ENCODE measurements at regions not wholly inside any gene's neighbourhood (a gene's known extent, or its start where the extent isn't known, plus 50 kb on each side); places are given as distances from the start of the nearest gene placed in this dataset.
A peak's percentile ranks its signal among the peaks of the same experiment; 100 is the strongest.
"Not testable (repeated sequence)": the region's sequence is repeated elsewhere in the genome, so short reads cannot be mapped to it uniquely, and the experiment has no call there.

DNA sequence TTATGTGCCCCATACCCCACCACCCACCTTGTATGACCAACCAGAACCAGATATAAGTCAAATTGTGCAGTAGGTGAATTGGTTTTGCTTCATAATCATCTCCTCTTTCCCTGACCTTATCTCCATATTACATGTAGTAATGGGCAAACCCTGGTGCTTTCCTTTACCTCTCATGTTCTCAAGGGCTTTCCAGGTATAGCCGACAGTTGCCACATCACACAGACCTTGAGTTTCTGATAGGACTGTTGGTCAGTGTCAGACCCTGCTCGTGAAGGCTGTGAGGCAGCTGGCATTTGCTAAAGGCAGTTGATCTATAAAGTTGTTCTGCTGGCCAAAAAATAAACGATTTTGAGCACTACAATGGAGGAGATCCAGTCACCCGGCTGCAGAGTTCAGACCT lies 145.9 kb downstream of the ALX1 start:
- no peak for ATAC-seq

DNA sequence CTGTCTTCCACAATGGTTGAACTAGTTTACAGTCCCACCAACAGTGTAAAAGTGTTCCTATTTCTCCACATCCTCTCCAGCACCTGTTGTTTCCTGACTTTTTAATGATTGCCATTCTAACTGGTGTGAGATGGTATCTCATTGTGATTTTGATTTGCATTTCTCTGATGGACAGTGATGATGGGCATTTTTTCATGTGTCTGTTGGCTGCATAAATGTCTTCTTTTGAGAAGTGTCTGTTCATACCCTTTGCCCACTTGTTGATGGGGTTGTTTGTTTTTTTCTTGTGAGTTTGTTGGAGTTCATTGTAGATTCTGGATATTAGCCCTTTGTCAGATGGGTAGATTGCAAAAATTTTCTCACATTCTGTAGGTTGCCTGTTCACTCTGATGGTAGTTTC lies 153.1 kb downstream of the ALX1 start:
- not testable (repeated sequence) for ATAC-seq

DNA sequence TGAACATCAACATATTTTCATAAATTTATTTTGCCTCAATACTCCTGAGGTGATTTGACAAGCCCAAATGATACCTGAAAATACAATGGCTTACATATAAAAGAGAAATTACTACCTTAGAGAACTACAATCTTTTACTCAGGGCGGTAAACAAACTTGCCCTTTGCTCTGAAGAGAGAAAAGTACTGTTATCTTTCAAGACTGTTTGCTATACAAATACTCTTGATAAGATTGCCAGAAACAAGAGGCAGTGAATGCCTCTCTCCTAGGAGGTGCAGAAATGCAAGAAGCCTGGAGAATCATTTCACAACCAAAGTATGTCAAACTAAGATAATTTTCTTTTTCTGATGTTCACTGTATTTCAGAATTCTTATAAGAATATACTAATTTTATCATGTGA lies 160.3 kb downstream of the ALX1 start:
- ATAC-seq = no peak

DNA sequence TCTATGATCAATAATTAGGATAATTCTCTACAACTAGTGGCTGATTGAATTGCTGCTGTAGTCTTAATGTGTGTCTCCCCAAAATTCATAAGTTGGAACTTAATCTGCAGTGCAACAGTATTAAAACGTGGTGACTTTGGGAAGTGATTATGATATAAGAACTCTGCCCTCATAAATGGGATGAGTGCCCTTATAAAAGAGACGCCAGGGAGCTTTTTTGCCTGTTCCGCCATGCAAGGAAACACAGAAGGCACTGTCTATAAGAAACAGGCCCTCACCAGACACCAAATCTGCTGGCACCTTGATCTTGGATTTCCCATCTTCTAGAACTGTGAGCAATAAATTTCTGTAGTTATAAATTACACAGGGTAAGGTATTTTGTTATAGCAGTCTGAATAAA lies 161.0 kb downstream of the ALX1 start:
- no peak for ATAC-seq

DNA sequence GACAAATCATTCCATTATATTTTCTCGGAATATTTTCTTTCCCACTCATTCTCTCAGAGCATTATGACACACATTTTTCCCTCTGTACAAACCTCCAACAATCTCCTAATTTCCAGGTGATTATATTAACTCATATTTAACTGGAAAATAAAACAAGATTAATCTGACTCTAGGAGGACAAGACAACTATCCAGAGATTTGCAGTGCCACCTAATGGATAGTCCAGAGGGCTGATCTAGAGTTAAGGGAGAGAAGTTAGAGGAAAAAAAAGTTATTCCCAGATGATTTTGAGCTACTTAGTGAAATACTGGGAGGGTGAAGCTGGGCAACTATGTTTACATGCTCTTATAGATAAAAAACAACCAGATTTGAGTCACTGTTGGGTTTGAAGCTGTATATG lies 161.7 kb downstream of the ALX1 start:
- no peak for ATAC-seq

DNA sequence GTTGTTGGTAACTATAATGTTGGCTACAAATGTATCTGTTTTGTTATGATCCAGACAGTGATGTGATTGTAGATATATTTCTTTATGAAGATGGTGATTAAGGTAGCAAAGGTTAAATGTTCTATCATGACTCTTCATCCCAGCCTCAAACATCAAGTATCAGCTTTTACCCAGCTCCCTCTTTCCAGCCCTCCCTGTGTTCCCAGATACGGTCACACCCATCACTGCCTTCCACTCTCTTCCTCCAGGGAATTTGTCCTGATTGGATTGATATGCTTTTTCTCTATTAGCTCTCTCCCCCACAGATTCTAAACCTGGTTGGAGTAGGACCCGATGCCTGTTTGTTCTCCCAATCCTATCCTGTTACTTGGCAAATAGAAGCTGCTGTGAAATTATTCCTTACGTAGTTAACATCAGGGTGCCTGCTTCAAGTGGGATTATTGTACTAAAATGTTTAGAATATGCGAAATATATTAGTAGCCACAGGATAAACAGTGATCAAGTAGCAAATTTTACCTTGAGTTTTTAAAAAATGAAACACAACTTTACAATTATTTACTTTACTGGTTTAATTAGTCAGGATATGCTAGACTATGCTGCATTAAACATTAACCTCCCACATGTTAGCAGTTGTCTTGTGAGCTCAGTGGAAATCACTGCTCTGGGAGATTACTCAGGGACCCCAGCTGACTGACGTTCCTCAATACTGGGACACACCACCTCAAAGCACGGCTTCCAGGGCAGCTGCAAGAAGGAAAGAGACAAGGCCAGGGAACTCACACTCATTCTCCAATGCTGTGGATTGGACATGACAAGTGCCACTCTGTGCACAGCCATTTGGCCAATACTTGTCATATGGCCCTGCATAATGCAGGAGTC lies 165.3 kb downstream of the ALX1 start:
- no peak for ATAC-seq

DNA sequence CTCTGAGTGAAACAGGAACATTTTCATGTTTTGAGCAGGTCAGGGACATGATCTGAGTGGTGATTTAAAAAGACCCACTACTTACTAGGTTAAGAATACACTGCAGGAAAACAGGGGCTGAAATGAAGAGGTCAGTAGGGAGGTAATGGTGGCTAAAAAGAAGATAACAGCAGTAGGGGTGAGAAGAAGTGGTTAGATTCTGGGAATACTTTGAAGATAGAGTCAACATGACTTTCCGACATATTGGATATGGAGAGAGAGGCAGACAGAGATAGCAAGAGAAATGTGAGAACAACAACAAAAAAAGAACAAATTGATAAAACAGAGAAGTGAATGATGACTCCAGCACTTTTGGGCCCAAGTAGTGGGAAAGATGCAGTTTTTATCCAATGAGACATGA lies 168.0 kb downstream of the ALX1 start:
- no peak for ATAC-seq

DNA sequence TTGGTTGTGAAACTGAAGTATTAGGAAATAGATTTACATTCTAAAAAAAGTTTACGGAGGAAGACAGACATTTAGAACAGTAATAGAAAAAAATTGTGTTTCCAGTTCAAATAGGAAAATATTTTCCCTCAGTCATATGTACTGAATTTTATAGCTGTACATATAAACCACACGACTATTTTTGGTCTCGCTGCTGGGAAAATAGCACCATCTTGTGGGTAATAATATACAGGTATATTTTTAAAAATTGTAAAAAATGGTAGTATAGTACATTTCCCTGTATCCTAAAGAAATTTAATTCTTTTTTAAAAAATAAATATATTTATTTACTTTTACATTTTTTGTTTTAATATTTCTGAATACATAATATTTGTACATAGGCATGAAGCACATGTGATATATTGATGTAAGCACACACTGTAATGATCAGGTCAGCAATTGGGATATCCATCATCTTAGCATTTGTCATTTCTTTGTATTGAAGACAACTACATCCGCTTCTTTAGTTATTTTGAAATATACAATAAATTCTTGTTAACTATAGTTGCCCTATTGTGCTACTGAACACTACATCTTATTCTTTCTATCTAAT lies 168.6 kb downstream of the ALX1 start:
- no peak for ATAC-seq

DNA sequence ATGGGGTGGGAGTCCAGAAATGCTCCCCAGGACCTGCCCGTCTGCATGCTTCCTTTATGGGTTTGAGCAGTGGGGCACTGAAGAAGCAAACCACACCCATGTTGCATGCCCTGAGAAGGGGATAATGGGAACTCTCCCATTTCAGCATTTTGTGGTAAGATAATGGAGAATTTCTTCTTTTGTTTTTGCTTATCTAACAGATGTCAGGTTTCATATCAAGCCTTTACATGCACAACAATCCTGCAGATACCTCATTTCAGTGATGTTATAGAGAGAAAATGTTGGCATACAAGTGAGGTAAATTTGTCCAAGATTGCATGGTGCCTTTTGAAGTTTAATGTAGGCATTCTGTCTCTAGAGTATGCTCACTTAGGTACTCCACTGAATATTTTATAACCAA lies 177.0 kb downstream of the ALX1 start:
- no peak for ATAC-seq

DNA sequence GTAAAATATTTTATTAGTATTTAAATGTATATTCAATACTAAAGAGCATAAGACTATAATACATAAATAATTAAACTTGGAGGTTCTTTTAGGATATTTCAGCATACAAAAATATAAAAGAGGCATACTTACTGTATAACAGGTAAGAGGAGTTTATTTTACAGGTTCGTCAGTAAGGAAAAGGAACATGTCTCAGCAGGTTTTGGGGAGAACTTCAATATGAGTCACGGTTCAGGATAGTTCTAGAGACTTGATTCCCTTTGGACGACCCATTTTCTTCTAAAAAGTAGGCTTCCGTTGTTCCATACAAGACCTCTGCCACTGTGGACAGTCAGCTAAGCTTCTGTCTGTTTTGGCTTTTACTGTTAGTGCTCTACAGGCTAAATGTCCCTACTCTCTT lies 181.1 kb downstream of the ALX1 start:
- ATAC-seq = no peak

DNA sequence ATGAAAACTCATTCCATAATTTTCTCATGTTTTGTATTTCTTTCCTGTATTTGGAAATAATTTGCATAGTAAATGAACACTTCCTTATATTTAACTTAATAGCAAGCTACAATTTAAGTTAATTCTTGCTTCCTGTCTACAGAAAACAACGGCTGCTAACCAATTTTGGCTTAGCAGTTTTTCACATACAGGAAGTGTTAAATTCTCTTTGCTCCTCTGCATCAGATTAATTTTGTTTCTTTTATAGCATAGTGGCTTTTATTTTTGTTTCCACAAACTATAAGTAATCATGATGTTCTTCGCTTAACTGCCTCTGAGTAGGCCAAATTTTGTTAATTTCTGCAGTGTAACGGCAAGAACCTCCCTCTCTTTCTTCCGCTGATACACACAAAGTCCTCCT lies 182.9 kb downstream of the ALX1 start:
- no peak for ATAC-seq

DNA sequence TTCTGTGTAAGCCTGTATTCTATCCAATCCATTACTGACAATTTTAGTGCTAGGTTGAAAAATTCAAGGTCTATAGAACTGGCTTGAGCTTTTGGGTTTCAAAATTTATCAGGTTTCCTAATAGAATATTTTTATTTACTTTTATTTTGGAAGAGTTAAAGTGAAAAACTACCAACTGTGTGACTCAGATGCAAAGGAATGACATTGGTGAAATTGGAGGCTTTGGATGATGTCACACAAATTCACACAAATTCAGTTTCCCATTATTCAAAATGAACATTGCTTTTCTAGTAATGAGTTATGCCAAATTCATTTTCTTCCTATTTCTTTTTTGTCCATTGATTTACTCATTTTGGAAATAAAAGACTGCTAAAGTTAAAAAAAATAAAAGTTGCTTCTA lies 186.9 kb downstream of the ALX1 start:
- no peak for ATAC-seq

DNA sequence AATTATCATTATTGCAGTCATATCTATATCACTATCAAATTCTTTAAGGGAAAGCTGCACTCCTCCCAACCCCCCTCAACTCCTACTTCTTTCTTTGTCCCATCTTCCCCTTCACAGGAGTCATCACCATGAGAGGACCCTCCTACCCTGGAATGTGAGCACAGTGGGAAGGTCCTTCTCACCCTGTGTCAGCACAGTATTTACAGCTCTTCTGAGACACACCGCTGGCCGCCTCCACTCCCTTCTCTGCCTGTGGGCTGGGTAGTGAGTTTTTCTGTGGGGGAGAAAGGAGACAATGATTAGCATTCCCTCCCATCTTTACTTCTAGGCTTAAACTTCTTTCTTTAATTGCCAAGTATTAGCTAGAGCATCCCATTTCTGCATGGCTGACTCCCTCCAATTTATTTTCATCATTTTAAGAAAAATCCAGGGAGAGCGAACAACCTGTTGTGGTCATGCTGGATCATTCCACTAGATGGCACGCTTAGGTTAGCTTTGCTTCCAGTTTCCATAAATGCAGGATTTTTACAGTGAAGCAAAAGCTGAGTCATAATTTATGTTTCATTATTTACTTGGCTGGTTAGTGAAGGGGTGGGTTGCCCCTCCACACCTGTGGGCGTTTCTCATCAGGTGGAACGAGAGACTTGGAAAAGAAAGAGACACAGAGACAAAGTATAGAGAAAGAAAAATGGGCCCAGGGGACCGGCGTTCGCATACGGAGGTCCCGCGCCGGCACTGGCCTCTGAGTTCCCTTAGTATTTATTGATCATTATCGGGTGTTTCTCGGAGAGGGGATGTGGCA lies 188.5 kb downstream of the ALX1 start:
- peak in 1 of 2 donors; percentile 21 for ATAC-seq

DNA sequence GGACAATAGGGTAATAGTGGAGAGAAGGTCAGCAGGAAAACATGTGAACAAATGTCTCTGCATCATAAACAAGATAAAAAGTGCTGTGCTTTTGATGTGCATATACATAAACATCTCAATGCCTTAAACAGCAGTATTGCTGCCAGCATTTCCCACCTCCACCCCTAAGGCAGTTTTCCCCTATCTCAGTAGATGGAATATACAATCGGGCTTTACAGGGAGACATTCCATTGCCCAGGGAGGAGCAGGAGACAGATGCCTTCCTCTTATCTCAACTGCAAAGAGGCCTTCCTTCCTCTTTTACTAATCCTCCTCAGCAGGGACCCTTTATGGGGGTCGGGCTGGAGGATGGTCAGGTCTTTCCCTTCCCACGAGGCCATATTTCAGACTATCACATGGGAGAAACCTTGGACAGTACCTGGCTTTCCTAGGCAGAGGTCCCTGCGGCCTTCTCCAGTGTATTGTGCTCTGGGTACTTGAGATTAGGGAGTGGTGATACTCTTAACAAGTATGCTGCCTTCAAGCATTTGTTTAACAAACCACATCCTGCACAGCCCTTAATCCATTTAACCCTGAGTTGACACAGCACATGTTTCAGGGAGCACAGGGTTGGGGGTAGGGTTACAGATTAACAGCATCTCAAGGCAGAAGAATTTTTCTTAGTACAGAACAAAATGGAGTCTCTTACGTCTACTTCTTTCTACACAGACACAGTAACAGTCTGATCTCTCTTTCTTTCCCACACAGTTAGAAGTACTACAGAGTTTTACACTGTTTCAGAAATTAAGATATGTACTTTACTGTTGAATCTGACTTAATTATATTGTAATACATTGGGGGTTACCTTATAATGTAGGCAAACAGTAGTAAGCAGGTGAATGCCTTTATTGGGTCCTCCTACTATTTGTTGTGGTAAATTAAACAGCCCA lies 189.4 kb downstream of the ALX1 start:
- ATAC-seq = not testable (repeated sequence)

DNA sequence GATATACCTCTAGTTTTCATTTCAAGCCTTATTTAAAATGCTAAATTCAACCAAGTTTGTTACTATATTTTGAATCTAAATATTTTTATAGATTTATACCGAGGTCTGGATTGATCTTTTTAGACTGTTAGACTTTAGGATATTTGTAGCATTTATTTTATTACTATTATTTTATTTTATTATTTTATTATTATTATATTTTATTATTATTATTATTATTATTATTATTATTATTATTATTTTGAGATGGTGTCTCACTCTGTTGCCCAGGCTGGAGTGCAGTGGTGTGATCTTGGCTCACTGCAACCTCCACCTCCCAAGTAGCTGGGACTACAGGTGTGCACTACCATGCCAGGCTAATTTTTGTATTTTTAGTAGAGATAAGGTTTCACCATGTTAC lies 195.3 kb downstream of the ALX1 start:
- ATAC-seq = not testable (repeated sequence)

DNA sequence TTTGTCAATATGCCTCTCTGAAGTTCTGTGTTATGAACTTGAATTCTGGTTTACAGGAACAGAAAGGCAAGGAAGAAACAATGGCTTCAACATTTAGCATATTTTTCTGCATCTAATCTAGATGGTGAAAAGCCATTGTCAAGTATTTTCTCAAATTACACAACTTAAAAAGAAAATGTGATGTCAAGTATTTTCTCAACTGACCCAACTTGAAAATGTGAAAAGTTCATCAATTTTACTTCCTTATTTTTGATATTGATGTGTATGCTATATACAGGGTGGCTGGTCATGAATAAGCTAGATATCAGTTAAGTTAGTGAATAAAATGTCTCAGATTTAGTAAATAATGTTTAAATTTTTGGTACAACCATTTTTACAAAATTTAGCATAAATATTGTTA lies 196.7 kb downstream of the ALX1 start:
- ATAC-seq = no peak

DNA sequence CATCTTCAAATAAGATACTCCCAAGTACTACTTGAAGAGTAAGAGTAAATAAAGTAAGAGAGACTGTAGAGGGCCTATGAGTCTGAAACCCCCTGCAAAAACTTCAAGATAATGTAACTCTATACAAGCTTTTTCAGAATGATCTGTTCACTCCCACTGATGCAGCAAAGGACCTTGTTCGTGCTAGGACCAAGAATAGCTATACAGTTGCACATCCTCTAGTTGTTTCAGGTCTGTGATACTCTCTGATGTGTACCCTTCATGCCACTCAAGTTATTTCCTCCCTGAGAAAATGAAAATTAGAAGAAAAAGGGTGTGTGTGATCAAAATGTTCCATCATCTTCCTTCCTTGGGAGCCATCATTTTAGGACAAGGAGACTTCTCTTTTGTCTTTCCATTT lies 204.4 kb downstream of the ALX1 start:
- ATAC-seq = no peak

DNA sequence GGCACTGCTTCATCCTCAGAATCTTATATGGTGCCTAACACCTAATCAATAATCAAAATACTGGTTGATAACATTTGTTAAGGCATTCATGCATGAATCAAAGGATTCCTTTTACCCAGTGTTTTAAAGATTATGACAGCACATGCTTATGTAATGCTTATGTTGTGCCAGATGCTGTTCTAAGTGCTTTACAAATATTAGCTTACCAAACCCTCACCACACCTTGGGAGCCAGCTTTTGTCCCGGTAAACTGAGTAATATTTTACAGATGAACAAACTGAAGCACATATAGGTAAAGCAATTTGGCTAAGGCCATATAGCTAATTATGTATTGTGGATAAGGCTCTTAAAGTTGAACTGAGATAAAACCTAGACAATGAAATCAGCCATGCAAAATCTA lies 209.2 kb downstream of the ALX1 start:
- ATAC-seq = no peak

DNA sequence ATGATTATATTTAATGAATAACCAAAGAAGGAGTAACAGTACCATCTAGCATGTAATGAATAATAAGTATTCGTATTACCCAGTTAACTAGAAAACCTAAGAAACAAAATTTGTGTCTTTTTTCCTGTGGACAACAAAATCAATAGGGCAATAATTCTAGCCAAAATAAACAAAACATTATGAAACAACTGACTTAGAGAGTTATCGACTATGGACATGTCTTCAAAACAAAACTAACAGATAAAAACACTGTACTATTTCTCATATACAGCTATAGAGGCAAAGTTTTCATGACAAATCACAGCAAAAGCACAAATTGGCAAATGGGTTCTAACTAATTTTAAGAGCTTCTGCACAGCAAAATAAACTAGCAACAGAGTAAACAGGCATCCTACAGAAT lies 224.1 kb downstream of the ALX1 start:
- ATAC-seq = no peak

DNA sequence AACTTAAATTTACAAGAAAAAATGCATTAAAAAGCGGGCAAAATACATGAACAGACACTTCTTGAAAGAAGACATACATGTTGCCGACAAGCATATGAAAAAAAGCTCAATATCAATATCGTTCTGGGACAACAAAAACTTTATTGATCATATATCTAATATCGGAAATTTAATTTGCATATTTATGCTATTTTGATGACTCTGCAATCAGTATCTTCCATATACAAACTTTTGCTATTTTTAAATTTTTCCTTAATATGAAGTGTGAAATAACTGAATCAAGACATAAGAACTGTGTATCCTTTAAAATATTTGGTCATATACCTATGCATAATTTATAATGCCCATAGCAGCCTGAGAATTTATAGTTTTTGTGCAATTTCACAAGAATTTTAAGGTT lies 224.6 kb downstream of the ALX1 start:
- no peak for ATAC-seq

DNA sequence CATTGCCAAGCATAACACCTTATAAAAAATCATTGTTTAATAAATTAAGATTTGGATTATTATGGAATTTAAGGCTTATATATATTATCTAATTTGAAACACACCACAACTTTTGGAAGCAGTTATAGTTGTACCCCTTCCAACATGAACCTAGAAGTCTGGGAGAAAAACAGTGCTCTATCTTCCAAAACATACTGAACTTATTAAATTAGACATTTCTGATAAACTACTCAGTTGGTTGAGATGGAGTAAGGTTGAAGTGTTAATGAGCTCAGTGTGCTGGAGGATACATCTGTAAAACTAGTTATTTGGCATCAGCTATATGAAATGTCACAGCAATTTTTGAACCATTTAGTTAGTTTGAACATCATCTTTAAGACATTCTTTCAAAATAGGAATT lies 227.4 kb downstream of the ALX1 start:
- no peak for ATAC-seq

DNA sequence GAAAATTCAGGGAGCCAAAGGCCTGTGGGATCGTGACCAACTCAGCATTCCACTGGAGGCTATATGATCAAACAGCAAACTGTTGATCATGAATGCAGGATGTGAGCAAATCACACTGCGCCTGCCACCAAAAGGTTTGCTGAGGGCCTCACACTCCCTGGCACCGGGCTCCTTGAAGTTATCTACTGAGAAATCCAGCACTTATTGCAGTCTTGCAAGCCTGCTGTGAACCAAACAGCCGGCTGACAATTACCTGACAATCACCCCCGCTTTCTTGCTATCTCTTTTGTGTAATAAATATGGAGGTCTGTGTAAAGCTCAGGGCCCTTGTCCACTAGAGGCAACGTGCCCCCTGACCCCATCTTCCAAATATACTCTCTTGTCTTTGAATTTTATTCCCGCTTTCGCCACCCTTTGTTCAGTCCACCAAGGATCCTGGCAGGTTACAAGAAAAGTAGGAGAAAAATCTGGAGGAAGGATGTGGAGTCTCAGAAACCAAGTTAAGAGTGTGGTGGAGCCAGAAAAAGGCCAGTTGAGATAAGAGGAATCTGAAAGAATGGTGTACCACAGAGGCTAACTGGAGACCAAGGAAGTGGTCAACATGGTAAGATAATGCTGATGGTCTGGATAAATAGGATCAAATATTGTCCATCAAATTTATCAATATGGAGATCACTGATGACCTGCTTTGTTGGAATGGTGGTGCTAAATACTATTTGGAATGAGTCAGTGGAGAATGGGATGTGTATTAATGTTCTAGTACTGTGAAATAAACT lies 229.2 kb downstream of the ALX1 start:
- no peak for ATAC-seq
